ENCODE measurements at regions not wholly inside any gene's neighbourhood (a gene's known extent, or its start where the extent isn't known, plus 50 kb on each side); places are given as distances from the start of the nearest gene placed in this dataset.

DNA sequence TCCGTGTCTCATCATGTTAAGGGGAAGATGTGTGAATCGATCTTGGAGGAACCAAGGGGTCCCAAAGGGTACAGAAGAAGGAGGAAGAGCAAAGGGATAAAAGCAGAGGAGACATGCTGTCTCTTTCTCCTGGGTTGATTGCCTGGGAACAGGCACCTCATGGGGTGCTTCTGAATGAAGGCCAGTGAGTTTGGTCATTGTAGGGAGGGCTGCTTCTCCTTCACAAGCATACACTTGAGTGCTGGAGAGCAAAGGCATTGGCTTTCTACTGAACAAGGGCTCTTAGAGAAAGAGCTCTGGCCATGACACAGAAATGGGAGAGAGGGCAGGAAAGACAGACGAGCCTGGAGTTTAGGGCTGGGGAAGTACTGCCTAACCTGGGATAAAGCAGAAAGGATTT is 146.7 kb upstream of the NPY start:
- no peak overlapping the region for H3K4me3 ChIP-seq (ENCODE audit: low read depth in 1 of 2, low read length in 2 of 2)
- no peak overlapping the region for H3K27ac ChIP-seq (ENCODE audit: low read depth, low read length)
- H3K4me1 ChIP-seq (ENCODE audit: control insufficient read depth in 1 of 2, insufficient read depth in 2 of 2, low read length in 2 of 2): peaks cover 20 to 23% of the 10 kb centered on the region in 2 donors
- H3K9me3 ChIP-seq (ENCODE audit: control insufficient read depth in 1 of 2, low read length in 2 of 2): no peaks in the 10 kb centered on the region
- no peaks in the 10 kb centered on the region for H3K27me3 ChIP-seq (ENCODE audit: control insufficient read depth in 1 of 2, insufficient read depth in 2 of 2, low read length in 2 of 2)
- no peaks in the 10 kb centered on the region for H3K36me3 ChIP-seq (ENCODE audit: control insufficient read depth in 1 of 2, insufficient read depth in 2 of 2, low read length in 2 of 2)
- no peak overlapping the region for H3K9ac ChIP-seq (ENCODE audit: low read depth in 1 of 2, low read length in 2 of 2)

DNA sequence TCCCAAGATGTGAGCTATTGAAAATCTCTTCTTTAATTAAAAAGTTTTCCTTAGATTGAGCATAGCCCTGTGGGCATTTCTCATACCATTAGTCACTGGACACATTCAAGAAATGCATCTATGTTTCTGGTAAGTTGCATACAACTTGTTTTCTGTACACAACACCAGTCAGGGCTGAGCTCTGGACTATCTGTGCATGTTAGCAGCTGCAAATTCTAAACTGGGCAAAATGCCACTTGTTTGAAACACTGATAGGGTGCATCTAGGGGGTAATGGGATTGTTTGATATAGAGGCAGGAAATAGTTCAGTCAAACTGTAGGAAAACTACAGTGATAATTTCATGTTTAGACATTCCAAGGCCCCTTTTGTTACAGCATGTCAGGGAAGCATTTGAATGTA is 145.6 kb upstream of the NPY start:
- Histone ChIP-seq H3K4me1 (ENCODE audit: control insufficient read depth in 1 of 2, insufficient read depth in 2 of 2, low read length in 2 of 2) (peaks cover 20 to 23% of the 10 kb centered on the region in 2 donors), H3K27me3 (ENCODE audit: control insufficient read depth in 1 of 2, insufficient read depth in 2 of 2, low read length in 2 of 2) (no peaks in the 10 kb centered on the region), H3K36me3 (ENCODE audit: control insufficient read depth in 1 of 2, insufficient read depth in 2 of 2, low read length in 2 of 2) (no peaks in the 10 kb centered on the region), H3K9me3 (ENCODE audit: control insufficient read depth in 1 of 2, low read length in 2 of 2) (no peaks in the 10 kb centered on the region), H3K9ac (ENCODE audit: low read depth in 1 of 2, low read length in 2 of 2) (no peak overlapping the region), H3K4me3 (ENCODE audit: low read depth in 1 of 2, low read length in 2 of 2) (no peak overlapping the region), H3K27ac (ENCODE audit: low read depth, low read length) (no peak overlapping the region)

DNA sequence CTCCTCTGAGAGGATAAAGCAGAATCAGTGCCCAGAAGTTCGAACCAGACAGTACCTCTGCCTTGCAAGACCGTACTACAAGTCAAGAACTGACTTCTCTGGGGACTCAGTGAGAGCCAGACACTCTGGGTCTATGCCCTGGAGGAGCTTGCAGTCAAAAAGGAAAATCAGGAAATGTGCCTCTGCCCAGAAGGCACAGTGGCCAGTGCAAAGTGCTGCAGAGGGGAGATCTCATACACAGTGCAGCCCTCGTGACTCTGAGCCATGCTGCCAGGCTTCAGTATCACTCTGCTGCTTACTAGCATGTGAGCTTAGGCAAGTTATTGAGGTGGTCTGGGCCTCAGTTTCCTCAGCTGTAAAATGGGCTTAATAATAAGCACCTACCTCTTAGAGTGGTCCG is 144.0 kb upstream of the NPY start:
- H3K27ac ChIP-seq (ENCODE audit: low read depth, low read length): no peak overlapping the region
- H3K27me3 ChIP-seq (ENCODE audit: control insufficient read depth in 1 of 2, insufficient read depth in 2 of 2, low read length in 2 of 2): no peaks in the 10 kb centered on the region
- no peaks in the 10 kb centered on the region for H3K36me3 ChIP-seq (ENCODE audit: control insufficient read depth in 1 of 2, insufficient read depth in 2 of 2, low read length in 2 of 2)
- H3K4me3 ChIP-seq (ENCODE audit: low read depth in 1 of 2, low read length in 2 of 2): no peak overlapping the region
- peaks cover 14 to 15% of the 10 kb centered on the region in 2 donors for H3K4me1 ChIP-seq (ENCODE audit: control insufficient read depth in 1 of 2, insufficient read depth in 2 of 2, low read length in 2 of 2)
- H3K9me3 ChIP-seq (ENCODE audit: control insufficient read depth in 1 of 2, low read length in 2 of 2): no peaks in the 10 kb centered on the region
- no peak overlapping the region for H3K9ac ChIP-seq (ENCODE audit: low read depth in 1 of 2, low read length in 2 of 2)

DNA sequence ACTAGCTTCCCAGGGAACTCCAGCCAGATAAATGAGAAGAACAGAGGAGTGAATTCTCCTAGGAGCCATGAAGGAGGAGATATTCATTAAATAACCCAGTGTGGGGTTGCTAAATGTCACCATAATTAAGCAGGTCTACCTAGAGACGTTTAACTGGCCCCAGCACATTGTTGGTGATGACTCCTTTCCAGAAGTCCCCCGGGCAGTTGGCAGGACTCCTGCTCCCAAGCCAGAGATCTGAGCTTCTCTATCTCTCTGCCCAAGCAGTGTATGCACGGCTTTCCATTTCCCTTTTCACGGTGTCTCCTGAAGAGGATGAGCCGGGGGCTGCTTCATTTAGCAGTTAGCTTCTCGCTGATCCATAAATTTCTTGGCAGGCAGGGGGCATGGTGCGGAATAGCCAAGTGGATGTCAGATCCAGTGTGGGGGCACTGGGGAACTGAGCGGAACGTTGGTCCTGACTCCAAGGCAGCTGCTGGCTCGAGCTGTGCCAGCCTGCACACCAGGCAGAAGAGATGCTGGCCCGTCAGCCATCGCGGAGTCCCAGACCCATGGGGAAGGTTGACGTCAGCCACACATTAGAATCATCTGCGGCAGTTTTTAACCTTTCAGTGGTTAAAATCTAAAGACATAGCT is 142.0 kb upstream of the NPY start:
- Histone ChIP-seq H3K9ac (ENCODE audit: low read depth in 1 of 2, low read length in 2 of 2) (no peak overlapping the region), H3K27ac (ENCODE audit: low read depth, low read length) (no peak overlapping the region), H3K27me3 (ENCODE audit: control insufficient read depth in 1 of 2, insufficient read depth in 2 of 2, low read length in 2 of 2) (no peaks in the 10 kb centered on the region), H3K4me1 (ENCODE audit: control insufficient read depth in 1 of 2, insufficient read depth in 2 of 2, low read length in 2 of 2) (peaks cover 8 to 10% of the 10 kb centered on the region in 2 donors), H3K36me3 (ENCODE audit: control insufficient read depth in 1 of 2, insufficient read depth in 2 of 2, low read length in 2 of 2) (no peaks in the 10 kb centered on the region), H3K4me3 (ENCODE audit: low read depth in 1 of 2, low read length in 2 of 2) (no peak overlapping the region), H3K9me3 (ENCODE audit: control insufficient read depth in 1 of 2, low read length in 2 of 2) (no peaks in the 10 kb centered on the region)

DNA sequence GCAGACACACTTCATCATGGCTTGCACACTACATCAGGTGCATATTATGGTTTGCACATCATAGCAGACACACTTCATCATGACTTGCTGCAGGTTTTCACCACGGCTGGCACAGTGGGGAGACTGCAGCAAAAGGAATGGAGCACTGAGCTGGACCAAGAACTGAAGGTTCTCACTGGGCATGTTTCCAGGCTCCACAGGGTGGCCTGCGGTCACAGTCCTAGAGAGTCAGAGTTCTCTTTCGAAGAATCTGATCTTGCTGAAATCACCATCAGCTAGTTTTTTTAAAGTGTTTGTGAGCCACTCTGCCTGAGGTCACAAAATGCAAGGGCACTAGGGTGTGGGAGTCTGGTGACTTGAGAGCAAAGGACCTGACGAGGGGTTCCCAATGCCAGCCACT is 140.4 kb upstream of the NPY start:
- H3K36me3 ChIP-seq (ENCODE audit: control insufficient read depth in 1 of 2, insufficient read depth in 2 of 2, low read length in 2 of 2): no peaks in the 10 kb centered on the region
- no peaks in the 10 kb centered on the region for H3K9me3 ChIP-seq (ENCODE audit: control insufficient read depth in 1 of 2, low read length in 2 of 2)
- H3K9ac ChIP-seq (ENCODE audit: low read depth in 1 of 2, low read length in 2 of 2): no peak overlapping the region
- peaks cover 8 to 10% of the 10 kb centered on the region in 2 donors for H3K4me1 ChIP-seq (ENCODE audit: control insufficient read depth in 1 of 2, insufficient read depth in 2 of 2, low read length in 2 of 2)
- no peaks in the 10 kb centered on the region for H3K27me3 ChIP-seq (ENCODE audit: control insufficient read depth in 1 of 2, insufficient read depth in 2 of 2, low read length in 2 of 2)
- H3K4me3 ChIP-seq (ENCODE audit: low read depth in 1 of 2, low read length in 2 of 2): no peak overlapping the region
- H3K27ac ChIP-seq (ENCODE audit: low read depth, low read length): no peak overlapping the region

DNA sequence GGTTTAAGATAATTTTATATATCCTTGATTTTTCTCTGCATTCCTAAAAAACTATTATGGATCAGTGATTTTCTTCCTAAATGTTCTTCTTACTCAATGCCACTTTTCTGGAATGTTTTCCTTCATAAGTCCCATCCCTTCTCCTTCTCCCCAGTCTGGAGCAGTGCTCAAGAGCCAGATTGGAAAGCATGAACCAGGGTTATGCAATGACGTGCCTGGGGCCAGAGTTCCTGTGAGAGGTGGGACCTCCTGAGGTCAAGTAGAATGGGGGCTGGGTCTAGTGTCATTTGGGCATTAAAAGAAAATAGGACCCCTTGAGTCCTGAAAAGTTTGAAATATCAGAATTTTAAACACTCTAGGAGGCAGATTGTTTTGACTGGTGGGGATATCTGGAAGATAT is 132.0 kb upstream of the NPY start:
- H3K4me3 ChIP-seq (ENCODE audit: low read depth in 1 of 2, low read length in 2 of 2): no peak overlapping the region
- peaks cover 11 to 15% of the 10 kb centered on the region in 2 donors for H3K4me1 ChIP-seq (ENCODE audit: control insufficient read depth in 1 of 2, insufficient read depth in 2 of 2, low read length in 2 of 2)
- peaks cover 3 to 9% of the 10 kb centered on the region in 2 donors for H3K9me3 ChIP-seq (ENCODE audit: control insufficient read depth in 1 of 2, low read length in 2 of 2)
- H3K27ac ChIP-seq (ENCODE audit: low read depth, low read length): no peak overlapping the region
- H3K27me3 ChIP-seq (ENCODE audit: control insufficient read depth in 1 of 2, insufficient read depth in 2 of 2, low read length in 2 of 2): no peaks in the 10 kb centered on the region
- no peak overlapping the region for H3K9ac ChIP-seq (ENCODE audit: low read depth in 1 of 2, low read length in 2 of 2)
- no peaks in the 10 kb centered on the region for H3K36me3 ChIP-seq (ENCODE audit: control insufficient read depth in 1 of 2, insufficient read depth in 2 of 2, low read length in 2 of 2)

DNA sequence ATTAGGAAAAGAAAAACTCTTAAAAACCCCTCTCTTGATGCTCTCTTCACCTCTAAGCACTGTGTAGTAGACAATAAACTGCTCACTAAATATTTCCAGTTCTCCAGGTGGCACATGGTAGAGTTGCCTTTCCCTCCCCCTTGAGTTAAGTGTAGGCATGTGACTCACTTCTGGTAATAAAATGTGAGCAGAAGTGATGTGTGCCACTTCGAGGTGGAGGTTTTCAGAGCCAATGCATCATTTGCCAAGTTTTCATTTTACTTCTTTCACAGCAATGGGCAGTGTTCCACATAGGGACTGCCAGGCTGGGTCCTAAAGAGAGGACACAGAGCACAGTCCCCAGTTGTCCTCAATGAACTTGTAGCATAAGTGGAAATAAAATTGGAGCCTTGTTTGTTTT is 131.6 kb upstream of the NPY start:
- H3K9ac ChIP-seq (ENCODE audit: low read depth in 1 of 2, low read length in 2 of 2): no peak overlapping the region
- H3K27ac ChIP-seq (ENCODE audit: low read depth, low read length): no peak overlapping the region
- no peak overlapping the region for H3K4me3 ChIP-seq (ENCODE audit: low read depth in 1 of 2, low read length in 2 of 2)

DNA sequence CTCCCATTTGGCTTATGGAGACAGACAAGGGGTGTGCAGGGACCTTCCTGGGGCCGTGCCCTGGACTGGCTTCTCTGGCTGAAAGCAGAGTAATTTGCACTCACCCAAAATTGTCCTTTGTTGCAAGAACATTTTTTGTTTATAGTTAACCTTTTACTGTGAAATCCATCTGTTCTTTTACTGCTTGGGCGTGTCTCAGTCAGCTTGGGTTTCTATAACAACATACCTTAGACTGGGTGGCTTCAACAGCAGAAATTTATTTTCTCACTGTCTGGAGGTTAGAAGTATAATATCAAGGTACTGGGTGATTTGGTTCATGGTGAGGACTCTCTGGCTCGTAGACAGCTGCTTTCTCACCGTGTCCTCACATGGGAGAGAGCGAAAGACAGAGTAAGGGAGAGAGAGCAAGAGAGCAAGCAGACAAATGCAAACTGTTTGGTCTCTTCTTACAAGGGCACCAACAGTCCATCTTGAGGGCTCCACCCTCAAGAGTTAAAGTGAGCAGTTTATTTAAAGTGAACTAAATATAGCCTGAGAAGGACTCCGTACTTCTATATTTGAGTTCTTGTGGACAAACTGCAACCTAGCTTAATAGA is 131.0 kb upstream of the NPY start:
- Histone ChIP-seq H3K27ac (ENCODE audit: low read depth, low read length) (no peak overlapping the region), H3K4me3 (ENCODE audit: low read depth in 1 of 2, low read length in 2 of 2) (no peak overlapping the region), H3K9ac (ENCODE audit: low read depth in 1 of 2, low read length in 2 of 2) (no peak overlapping the region), H3K9me3 (ENCODE audit: control insufficient read depth in 1 of 2, low read length in 2 of 2) (peaks cover 3 to 9% of the 10 kb centered on the region in 2 donors), H3K36me3 (ENCODE audit: control insufficient read depth in 1 of 2, insufficient read depth in 2 of 2, low read length in 2 of 2) (no peaks in the 10 kb centered on the region), H3K27me3 (ENCODE audit: control insufficient read depth in 1 of 2, insufficient read depth in 2 of 2, low read length in 2 of 2) (no peaks in the 10 kb centered on the region), H3K4me1 (ENCODE audit: control insufficient read depth in 1 of 2, insufficient read depth in 2 of 2, low read length in 2 of 2) (peaks cover 11 to 15% of the 10 kb centered on the region in 2 donors)

More for the DNA sequence above, 131.6 kb upstream of the NPY start:
- peaks cover 3 to 9% of the 10 kb centered on the region in 2 donors for H3K9me3 ChIP-seq (ENCODE audit: control insufficient read depth in 1 of 2, low read length in 2 of 2)
- no peaks in the 10 kb centered on the region for H3K27me3 ChIP-seq (ENCODE audit: control insufficient read depth in 1 of 2, insufficient read depth in 2 of 2, low read length in 2 of 2)
- peaks cover 11 to 15% of the 10 kb centered on the region in 2 donors for H3K4me1 ChIP-seq (ENCODE audit: control insufficient read depth in 1 of 2, insufficient read depth in 2 of 2, low read length in 2 of 2)
- H3K36me3 ChIP-seq (ENCODE audit: control insufficient read depth in 1 of 2, insufficient read depth in 2 of 2, low read length in 2 of 2): no peaks in the 10 kb centered on the region

DNA sequence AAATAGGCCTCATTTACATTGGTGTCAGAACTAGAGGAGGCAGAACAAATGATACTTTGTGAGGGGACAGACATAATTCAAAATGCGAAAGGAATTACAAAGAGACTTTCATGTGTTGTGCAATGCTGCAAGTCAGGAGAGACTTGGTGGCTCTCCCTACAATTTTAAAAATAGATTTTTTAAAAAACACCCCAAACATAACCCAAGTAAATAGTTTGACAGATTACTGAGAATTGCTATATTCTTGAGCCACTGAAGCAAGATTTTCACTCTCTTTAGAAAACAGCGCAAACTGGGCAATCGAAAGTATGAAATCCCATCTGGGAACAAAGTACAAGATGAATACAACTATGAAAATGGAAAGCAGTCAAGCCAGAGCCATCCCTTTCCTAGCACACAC is 126.3 kb upstream of the NPY start:
- H3K9me3 ChIP-seq (ENCODE audit: control insufficient read depth in 1 of 2, low read length in 2 of 2): no peaks in the 10 kb centered on the region
- H3K4me1 ChIP-seq (ENCODE audit: control insufficient read depth in 1 of 2, insufficient read depth in 2 of 2, low read length in 2 of 2): peaks cover 7 to 14% of the 10 kb centered on the region in 2 donors
- H3K27ac ChIP-seq (ENCODE audit: low read depth, low read length): no peak overlapping the region
- no peak overlapping the region for H3K9ac ChIP-seq (ENCODE audit: low read depth in 1 of 2, low read length in 2 of 2)
- H3K4me3 ChIP-seq (ENCODE audit: low read depth in 1 of 2, low read length in 2 of 2): no peak overlapping the region
- no peaks in the 10 kb centered on the region for H3K36me3 ChIP-seq (ENCODE audit: control insufficient read depth in 1 of 2, insufficient read depth in 2 of 2, low read length in 2 of 2)
- H3K27me3 ChIP-seq (ENCODE audit: control insufficient read depth in 1 of 2, insufficient read depth in 2 of 2, low read length in 2 of 2): no peaks in the 10 kb centered on the region

DNA sequence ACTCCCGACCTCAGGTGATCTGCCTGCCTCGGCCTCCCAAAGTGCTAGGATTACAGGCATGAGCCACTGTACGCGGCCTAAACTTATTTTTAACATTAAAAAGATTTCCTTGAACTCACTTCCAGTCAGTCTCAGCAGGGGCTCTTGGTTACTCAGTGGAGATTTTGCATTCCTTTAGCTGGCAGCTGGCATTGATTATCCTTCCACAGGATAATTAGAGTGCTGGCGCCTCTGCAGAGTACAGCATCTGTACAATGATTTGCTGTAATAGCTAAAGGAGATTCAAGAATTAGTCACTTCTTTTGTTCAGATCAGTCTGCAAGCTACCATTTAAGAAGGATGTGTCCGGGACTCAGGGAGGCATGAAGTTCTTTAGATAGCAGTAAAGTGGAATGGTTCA is 125.0 kb upstream of the NPY start:
- no peak overlapping the region for H3K4me3 ChIP-seq (ENCODE audit: low read depth in 1 of 2, low read length in 2 of 2)
- no peak overlapping the region for H3K9ac ChIP-seq (ENCODE audit: low read depth in 1 of 2, low read length in 2 of 2)
- H3K27ac ChIP-seq (ENCODE audit: low read depth, low read length): no peak overlapping the region
- peaks cover 0 to 7% of the 10 kb centered on the region in 2 donors for H3K4me1 ChIP-seq (ENCODE audit: control insufficient read depth in 1 of 2, insufficient read depth in 2 of 2, low read length in 2 of 2)
- H3K36me3 ChIP-seq (ENCODE audit: control insufficient read depth in 1 of 2, insufficient read depth in 2 of 2, low read length in 2 of 2): no peaks in the 10 kb centered on the region
- no peaks in the 10 kb centered on the region for H3K27me3 ChIP-seq (ENCODE audit: control insufficient read depth in 1 of 2, insufficient read depth in 2 of 2, low read length in 2 of 2)
- H3K9me3 ChIP-seq (ENCODE audit: control insufficient read depth in 1 of 2, low read length in 2 of 2): peaks cover 5 to 6% of the 10 kb centered on the region in 2 donors

All from duodenal mucosa (tissue), 2 donors.